ENCODE measurements at regions not wholly inside any gene's neighbourhood (a gene's known extent, or its start where the extent isn't known, plus 50 kb on each side); places are given as distances from the start of the nearest gene placed in this dataset.

- intact Hi-C loops (cut with micrococcal nuclease; ENCODE audit: unreplicated experiment) = no loop called here
These were observed 65.9 kb upstream of the EDN1 start for GRCh38 chr6:12224251-12224650.

GRCh38 chr6:12228447-12229146 is 61.6 kb upstream of the EDN1 start:
- no peak for TF ChIP-seq CTCF (IDR thresholded peaks at IDR 0.05; ENCODE audit: insufficient read depth in 1 of 2, low read depth in 1 of 2, low read length in 1 of 2, severe bottlenecking in 1 of 2, unreplicated experiment in 1 of 2)
- Histone ChIP-seq H3K9me3 (no peaks in the 10 kb centered on the region), H3K36me3 (ENCODE audit: control insufficient read depth, insufficient read depth, low read length) (no peaks in the 10 kb centered on the region), H3K4me3 (ENCODE audit: low read depth, low read length) (peak overlapping the region; percentile 8; the same call in 1 of the 2 replicates), H3K4me1 (peaks cover 22% of the 10 kb centered on the region), H3K27me3 (replicated peaks; ENCODE audit: control insufficient read depth, insufficient read depth, low read length) (no peaks in the 10 kb centered on the region)
- no peaks in the 10 kb centered on the region for H3K27me3 Mint-ChIP-seq (ENCODE audit: insufficient read depth, unreplicated experiment)
- no peaks in the 10 kb centered on the region for H3K36me3 Mint-ChIP-seq (ENCODE audit: insufficient read depth, unreplicated experiment)
- CTCF ChIA-PET = interaction anchor here (1.0 kb wide), 1 partner anchor 25 kb away, joined by 6 read pairs; no protein-coding TSS in a partner anchor
- peaks cover 16% of the 10 kb centered on the region for H3K4me1 Mint-ChIP-seq (ENCODE audit: low read depth, unreplicated experiment)
- peak overlapping the region; percentile 46 for H3K27ac Mint-ChIP-seq (ENCODE audit: unreplicated experiment)
- no peaks in the 10 kb centered on the region for H3K9me3 Mint-ChIP-seq (ENCODE audit: unreplicated experiment)
- peak overlapping the region; percentile 65 for H3K4me3 Mint-ChIP-seq (ENCODE audit: unreplicated experiment)
- POLR2A ChIA-PET = interaction anchor here (0.6 to 0.7 kb wide), 2 partner anchors 26 to 267 kb away, joined by 3 read pairs; no protein-coding TSS in a partner anchor
- peak; percentile 7 to 47 for DNase-seq
- no TSS peak for BruUV-seq (replicated peaks)
- intact Hi-C loops (cut with micrococcal nuclease; ENCODE audit: unreplicated experiment) = loop anchor here (1.0 to 5.0 kb wide), 2 partner anchors 25 to 41 kb away; no protein-coding TSS in a partner anchor

More at GRCh38 chr6:12224251-12224650, 65.9 kb upstream of the EDN1 start:
- CTCF ChIA-PET = interaction anchor here (0.6 kb wide), 1 partner anchor 14 kb away, joined by 3 read pairs; no protein-coding TSS in a partner anchor
- Mint-ChIP-seq H3K9me3 (ENCODE audit: unreplicated experiment) (no peaks in the 10 kb centered on the region), H3K27ac (ENCODE audit: unreplicated experiment) (no peak overlapping the region), H3K4me3 (ENCODE audit: unreplicated experiment) (no peak overlapping the region), H3K4me1 (ENCODE audit: low read depth, unreplicated experiment) (peaks cover 16% of the 10 kb centered on the region), H3K36me3 (ENCODE audit: insufficient read depth, unreplicated experiment) (peaks cover 6% of the 10 kb centered on the region), H3K27me3 (ENCODE audit: insufficient read depth, unreplicated experiment) (no peaks in the 10 kb centered on the region)
- no peaks in the 10 kb centered on the region for H3K9me3 ChIP-seq
- TF ChIP-seq CTCF (IDR thresholded peaks at IDR 0.05; ENCODE audit: insufficient read depth in 1 of 2, low read depth in 1 of 2, low read length in 1 of 2, severe bottlenecking in 1 of 2, unreplicated experiment in 1 of 2) = no peak
- H3K27me3 ChIP-seq (replicated peaks; ENCODE audit: control insufficient read depth, insufficient read depth, low read length) = no peaks in the 10 kb centered on the region
- DNase-seq = no peak
- BruUV-seq (replicated peaks) = no TSS peak
- POLR2A ChIA-PET = no interaction called here
- no peak overlapping the region for H3K4me3 ChIP-seq (ENCODE audit: low read depth, low read length)
- no peaks in the 10 kb centered on the region for H3K36me3 ChIP-seq (ENCODE audit: control insufficient read depth, insufficient read depth, low read length)
- H3K4me1 ChIP-seq = peaks cover 14% of the 10 kb centered on the region

GRCh38 chr6:12229332-12229731 is 60.8 kb upstream of the EDN1 start:
- Histone ChIP-seq H3K36me3 (ENCODE audit: control insufficient read depth, insufficient read depth, low read length) (no peaks in the 10 kb centered on the region), H3K4me3 (ENCODE audit: low read depth, low read length) (no peak overlapping the region), H3K27me3 (replicated peaks; ENCODE audit: control insufficient read depth, insufficient read depth, low read length) (no peaks in the 10 kb centered on the region), H3K9me3 (no peaks in the 10 kb centered on the region), H3K4me1 (peaks cover 26% of the 10 kb centered on the region)
- H3K27ac Mint-ChIP-seq (ENCODE audit: unreplicated experiment) = peak overlapping the region; percentile 46
- H3K9me3 Mint-ChIP-seq (ENCODE audit: unreplicated experiment) = no peaks in the 10 kb centered on the region
- DNase-seq = no peak
- H3K27me3 Mint-ChIP-seq (ENCODE audit: insufficient read depth, unreplicated experiment) = no peaks in the 10 kb centered on the region
- intact Hi-C loops (cut with micrococcal nuclease; ENCODE audit: unreplicated experiment) = loop anchor here (5.0 kb wide), 1 partner anchor 42 kb away; no protein-coding TSS in a partner anchor
- no TSS peak for BruUV-seq (replicated peaks)
- peak overlapping the region; percentile 65 for H3K4me3 Mint-ChIP-seq (ENCODE audit: unreplicated experiment)
- ChIA-PET CTCF (interaction anchor here (0.6 to 1.0 kb wide), 2 partner anchors 26 to 633 kb away, joined by 6 read pairs; no protein-coding TSS in a partner anchor), POLR2A (no interaction called here)
- peaks cover 16% of the 10 kb centered on the region for H3K4me1 Mint-ChIP-seq (ENCODE audit: low read depth, unreplicated experiment)
- no peak for TF ChIP-seq CTCF (IDR thresholded peaks at IDR 0.05; ENCODE audit: insufficient read depth in 1 of 2, low read depth in 1 of 2, low read length in 1 of 2, severe bottlenecking in 1 of 2, unreplicated experiment in 1 of 2)
- H3K36me3 Mint-ChIP-seq (ENCODE audit: insufficient read depth, unreplicated experiment) = no peaks in the 10 kb centered on the region
